ENCODE measurements at regions not wholly inside any gene's neighbourhood (a gene's known extent, or its start where the extent isn't known, plus 50 kb on each side); places are given as distances from the start of the nearest gene placed in this dataset.

GRCh38 chr13:104968876-104969275 is 1566.6 kb downstream of the EFNB2 start:
- Histone ChIP-seq H3K9me3 (no peaks in the 10 kb centered on the region), H3K27me3 (no peaks in the 10 kb centered on the region), H3K4me1 (no peaks in the 10 kb centered on the region), H3K36me3 (no peaks in the 10 kb centered on the region), H3K27ac (no peak overlapping the region), H3K4me3 (no peak overlapping the region)
- intact Hi-C loops (cut with DNase I; ENCODE audit: low total_unique reads): no loop called here
- no peak for DNase-seq
- no peak for TF ChIP-seq POLR2A (IDR thresholded peaks at IDR 0.05)
- no peak for TF ChIP-seq CTCF (IDR thresholded peaks at IDR 0.05)

GRCh38 chr13:104967836-104968630 is 1567.4 kb downstream of the EFNB2 start:
- no peaks in the 10 kb centered on the region for H3K9me3 ChIP-seq
- DNase-seq: no peak
- no peaks in the 10 kb centered on the region for H3K4me1 ChIP-seq
- no peak overlapping the region for H3K27ac ChIP-seq
- intact Hi-C loops (cut with DNase I; ENCODE audit: low total_unique reads): no loop called here
- no peak overlapping the region for H3K4me3 ChIP-seq
- no peaks in the 10 kb centered on the region for H3K27me3 ChIP-seq
- TF ChIP-seq POLR2A (IDR thresholded peaks at IDR 0.05) (no peak), CTCF (IDR thresholded peaks at IDR 0.05) (no peak)
- H3K36me3 ChIP-seq: no peaks in the 10 kb centered on the region

DNA sequence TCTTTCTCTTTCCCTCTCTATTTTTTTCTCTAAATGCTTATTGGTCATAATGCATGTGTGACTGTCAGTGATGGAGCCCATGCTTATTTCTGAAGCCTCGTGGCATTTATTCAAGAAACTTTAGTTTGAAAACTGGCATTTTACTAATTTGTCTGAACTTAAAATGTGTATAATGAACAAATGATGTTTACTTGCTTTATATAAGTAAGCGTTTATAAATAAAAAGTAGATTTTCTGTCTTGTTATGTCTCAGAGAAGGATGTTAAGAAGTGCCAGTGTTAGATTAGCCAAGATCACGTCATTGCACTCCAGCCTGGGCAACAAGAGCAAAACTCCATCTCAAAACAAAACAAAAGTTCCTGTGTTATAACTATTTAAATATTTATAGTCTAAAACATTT is 1568.1 kb downstream of the EFNB2 start:
- Histone ChIP-seq H3K4me1 (no peaks in the 10 kb centered on the region), H3K27ac (no peak overlapping the region), H3K4me3 (no peak overlapping the region), H3K9me3 (no peaks in the 10 kb centered on the region), H3K27me3 (no peaks in the 10 kb centered on the region), H3K36me3 (no peaks in the 10 kb centered on the region)
- intact Hi-C loops (cut with DNase I; ENCODE audit: low total_unique reads): no loop called here
- no peak for DNase-seq
- no peak for TF ChIP-seq POLR2A (IDR thresholded peaks at IDR 0.05)
- no peak for TF ChIP-seq CTCF (IDR thresholded peaks at IDR 0.05)

DNA sequence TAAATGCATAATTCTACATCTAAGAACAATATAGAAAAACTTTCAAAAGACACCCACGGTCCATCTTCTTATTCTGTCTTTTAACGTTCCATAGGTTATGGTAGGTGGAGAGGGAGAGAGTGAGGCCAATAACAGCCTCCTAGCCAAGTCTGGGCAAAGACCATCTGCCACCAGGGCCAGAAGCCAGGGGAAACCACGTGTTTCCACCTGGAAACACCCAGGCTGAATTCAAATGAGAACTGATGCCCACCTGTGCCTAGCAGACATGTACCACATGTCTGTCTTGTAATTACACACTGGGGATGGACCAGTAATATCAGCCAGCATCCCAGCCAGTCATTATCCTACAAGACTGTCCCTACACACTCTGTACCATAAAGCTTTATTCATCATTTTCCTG is 1573.1 kb downstream of the EFNB2 start:
- intact Hi-C loops (cut with DNase I; ENCODE audit: low total_unique reads): no loop called here
- TF ChIP-seq POLR2A (IDR thresholded peaks at IDR 0.05) (no peak), CTCF (IDR thresholded peaks at IDR 0.05) (no peak)
- no peaks in the 10 kb centered on the region for H3K36me3 ChIP-seq
- H3K9me3 ChIP-seq: no peaks in the 10 kb centered on the region
- no peaks in the 10 kb centered on the region for H3K4me1 ChIP-seq
- H3K4me3 ChIP-seq: no peak overlapping the region
- H3K27ac ChIP-seq: no peak overlapping the region
- no peak for DNase-seq
- no peaks in the 10 kb centered on the region for H3K27me3 ChIP-seq

GRCh38 chr13:104961246-104961645 is 1574.2 kb downstream of the EFNB2 start:
- intact Hi-C loops (cut with DNase I; ENCODE audit: low total_unique reads): no loop called here
- no peak overlapping the region for H3K27ac ChIP-seq
- no peaks in the 10 kb centered on the region for H3K36me3 ChIP-seq
- TF ChIP-seq POLR2A (IDR thresholded peaks at IDR 0.05): no peak
- no peak for TF ChIP-seq CTCF (IDR thresholded peaks at IDR 0.05)
- H3K9me3 ChIP-seq: no peaks in the 10 kb centered on the region
- no peak for DNase-seq
- no peaks in the 10 kb centered on the region for H3K27me3 ChIP-seq
- no peak overlapping the region for H3K4me3 ChIP-seq
- no peaks in the 10 kb centered on the region for H3K4me1 ChIP-seq
